ENCODE measurements at regions not wholly inside any gene's neighbourhood (a gene's known extent, or its start where the extent isn't known, plus 50 kb on each side); places are given as distances from the start of the nearest gene placed in this dataset.
A peak's percentile ranks its signal among the peaks of the same experiment; 100 is the strongest.

GRCh38 chr6:133132466-133132971 is 108.6 kb upstream of the EYA4 start:
- no peaks in the 10 kb centered on the region for H3K4me1 ChIP-seq (replicated peaks in 1 of 4; ENCODE audit: control insufficient read depth in 3 of 4, insufficient read depth in 4 of 4, low read length in 3 of 4)
- H4K5ac ChIP-seq (ENCODE audit: insufficient read length, low read depth, low read length): no peak overlapping the region
- no peak overlapping the region for H3K23ac ChIP-seq (ENCODE audit: insufficient read length)
- H4K8ac ChIP-seq (ENCODE audit: extremely low read depth, insufficient read depth, low read length): no peak overlapping the region
- H2BK5ac ChIP-seq (ENCODE audit: low read depth, low read length): no peak overlapping the region
- no peak overlapping the region for H3K14ac ChIP-seq (ENCODE audit: insufficient read length)
- H3K9me3 ChIP-seq (ENCODE audit: insufficient read depth in 2 of 2, low read depth in 1 of 2, low read length in 1 of 2): no peaks in the 10 kb centered on the region
- no peak overlapping the region for H3K18ac ChIP-seq (ENCODE audit: extremely low read depth, low read length)
- no peak overlapping the region for H3K56ac ChIP-seq (replicated peaks; ENCODE audit: insufficient read length, low read depth, low read length)
- 85% methylated on average over 12 of the region's 12 CpGs; no CpG with 5 or more reads in 1 of the 2 experiments for WGBS, 2 experiments (ENCODE audit: extremely low coverage in 1 of 2, insufficient coverage in 1 of 2, insufficient read length in 1 of 2, insufficient replicate concordance in 2 of 2, low coverage in 1 of 2, low lambda C conversion rate in 2 of 2, missing lambda C conversion rate in 1 of 2)
- DNase-seq (ENCODE audit: low read depth in 1 of 2, low spot score in 2 of 2) (no peak), FAIRE-seq (no peak)
- ChIA-PET POLR2A (ENCODE audit: partially characterized antibody) (no interaction called here), CTCF (ENCODE audit: partially characterized antibody) (no interaction called here)
- H3K4me2 ChIP-seq (ENCODE audit: insufficient read depth in 1 of 2, low read depth in 2 of 2, low read length in 2 of 2): no peak overlapping the region
- no peak overlapping the region for H2BK120ac ChIP-seq (replicated peaks; ENCODE audit: low read depth, low read length)
- H4K20me1 ChIP-seq (replicated peaks in 1 of 2; ENCODE audit: control insufficient read depth in 1 of 2, insufficient read depth in 2 of 2, low read length in 2 of 2): peaks cover 0 to 1% of the 10 kb centered on the region in 2 experiments
- no peak overlapping the region for H3K27ac ChIP-seq (ENCODE audit: low read depth, low read length)
- no peak overlapping the region for H4K91ac ChIP-seq (replicated peaks; ENCODE audit: insufficient read length, low read length)
- no peak overlapping the region for H3K4me3 ChIP-seq (ENCODE audit: extremely low read depth in 1 of 4, insufficient read depth in 2 of 4, low read depth in 3 of 4, low read length in 4 of 4)
- no peaks in the 10 kb centered on the region for H3K27me3 ChIP-seq (replicated peaks in 1 of 4; ENCODE audit: control insufficient read depth in 3 of 4, extremely low read depth in 1 of 4, insufficient read depth in 3 of 4, low read length in 3 of 4)
- H3K36me3 ChIP-seq (ENCODE audit: control insufficient read depth in 2 of 4, insufficient read depth in 4 of 4, low read length in 3 of 4): no peaks in the 10 kb centered on the region
- H2AFZ ChIP-seq (ENCODE audit: low read length): 0 out of 2 replicates have a peak overlapping the region, but pooled peaks have one; percentile 50
- H3K79me2 ChIP-seq (ENCODE audit: control insufficient read depth in 1 of 2, insufficient read depth in 2 of 2, low read length in 2 of 2): no peaks in the 10 kb centered on the region
- no peak overlapping the region for H3K4ac ChIP-seq (replicated peaks; ENCODE audit: insufficient read length, low read depth, low read length)
- no peak overlapping the region for H2BK20ac ChIP-seq (ENCODE audit: low read length)
- no peak overlapping the region for H2AK5ac ChIP-seq (ENCODE audit: low read depth, low read length)
- H3K9ac ChIP-seq (replicated peaks in 1 of 4; ENCODE audit: extremely low read depth in 1 of 4, low read depth in 3 of 4, low read length in 3 of 4): no peak overlapping the region
- no peaks in the 10 kb centered on the region for H3K79me1 ChIP-seq (ENCODE audit: low read depth, low read length)
- H2BK15ac ChIP-seq (ENCODE audit: low read length): no peak overlapping the region
- H3K23me2 ChIP-seq (ENCODE audit: low read depth, low read length): no peaks in the 10 kb centered on the region; the same call in 1 of the 2 replicates
- H2BK12ac ChIP-seq (ENCODE audit: low read depth, low read length): no peak overlapping the region
- TF ChIP-seq RBBP5 (IDR thresholded peaks at IDR 0.05; ENCODE audit: borderline replicate concordance, low read depth, low read length) (no peak), NRF1 (IDR thresholded peaks at IDR 0.05; ENCODE audit: low read depth, low read length) (no peak), EP300 (IDR thresholded peaks at IDR 0.05; ENCODE audit: borderline replicate concordance in 1 of 2, low read depth in 2 of 2, low read length in 2 of 2) (no peak), BRCA1 (IDR thresholded peaks at IDR 0.05; ENCODE audit: low read depth, low read length) (no peak), GTF2F1 (IDR thresholded peaks at IDR 0.05; ENCODE audit: borderline replicate concordance, low read depth, low read length) (no peak), SP4 (IDR thresholded peaks at IDR 0.05; ENCODE audit: low read length) (no peak), SAP30 (IDR thresholded peaks at IDR 0.05; ENCODE audit: insufficient read depth, insufficient replicate concordance, low read length) (no peak), BCL11A (IDR thresholded peaks at IDR 0.05; ENCODE audit: low read depth in 2 of 2, low read length in 2 of 2) (no peak), HDAC2 (IDR thresholded peaks at IDR 0.05; ENCODE audit: borderline replicate concordance in 1 of 2, low read depth in 2 of 2, low read length in 2 of 2) (no peak), SIX5 (IDR thresholded peaks at IDR 0.05; ENCODE audit: low read depth, low read length) (no peak), USF2 (IDR thresholded peaks at IDR 0.05; ENCODE audit: low read length) (no peak), TCF12 (IDR thresholded peaks at IDR 0.05; ENCODE audit: low read depth, low read length) (no peak), ASH2L (IDR thresholded peaks at IDR 0.05; ENCODE audit: low read length) (no peak)

Measured in H1 (cell line).